GM19035 (cell line): ENCODE measurements at regions not wholly inside any gene's neighbourhood (a gene's known extent, or its start where the extent isn't known, plus 50 kb on each side); places are given as distances from the start of the nearest gene placed in this dataset.
"Not testable (repeated sequence)": the region's sequence is repeated elsewhere in the genome, so short reads cannot be mapped to it uniquely, and the experiment has no call there.

Source experiments
- ATAC-seq: cut with Tn5 transposase; IDR thresholded peaks from one replicate; pipeline ENCODE4 v1.9.1; 2021; ENCODE audit not compliant: unreplicated experiment

DNA sequence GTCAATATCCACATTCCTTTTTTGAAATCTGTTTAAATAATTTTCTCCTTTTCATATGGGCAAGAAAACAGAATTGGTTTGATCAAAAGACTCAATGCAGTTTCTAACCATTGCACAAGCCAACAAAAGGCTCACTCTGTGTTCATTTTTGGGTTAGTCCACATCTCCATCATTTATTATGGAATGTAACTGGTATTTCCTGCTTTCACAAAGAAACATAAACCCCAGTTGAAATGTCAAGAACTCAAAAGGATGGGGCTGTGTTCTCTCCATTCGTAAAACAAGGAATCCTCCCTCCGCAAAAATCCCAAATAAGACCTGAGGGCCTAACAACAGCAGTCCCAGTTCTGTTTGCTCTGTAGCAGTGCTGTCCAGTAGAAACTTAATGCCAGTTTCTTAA lies 420.9 kb downstream of the GJA1 start:
- no peak for ATAC-seq

DNA sequence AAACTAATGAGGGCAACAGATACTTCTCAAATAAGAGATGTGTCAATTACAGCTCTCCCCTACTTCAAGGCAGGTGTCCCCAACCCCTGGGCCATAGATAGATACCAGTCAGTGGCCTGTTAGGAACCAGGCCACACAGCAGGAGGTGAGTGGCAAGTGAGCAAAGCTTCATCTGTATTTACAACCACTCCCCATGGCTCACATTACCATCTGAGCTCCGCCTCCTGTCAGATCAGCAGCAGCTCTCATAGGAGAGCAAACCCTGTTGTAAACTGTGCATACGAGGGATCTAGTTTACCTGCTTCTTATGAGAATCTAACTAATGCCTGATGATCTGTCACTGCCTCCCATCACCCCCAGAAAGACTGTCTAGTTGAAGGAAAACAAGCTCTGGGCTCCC lies 422.1 kb downstream of the GJA1 start:
- no peak for ATAC-seq

DNA sequence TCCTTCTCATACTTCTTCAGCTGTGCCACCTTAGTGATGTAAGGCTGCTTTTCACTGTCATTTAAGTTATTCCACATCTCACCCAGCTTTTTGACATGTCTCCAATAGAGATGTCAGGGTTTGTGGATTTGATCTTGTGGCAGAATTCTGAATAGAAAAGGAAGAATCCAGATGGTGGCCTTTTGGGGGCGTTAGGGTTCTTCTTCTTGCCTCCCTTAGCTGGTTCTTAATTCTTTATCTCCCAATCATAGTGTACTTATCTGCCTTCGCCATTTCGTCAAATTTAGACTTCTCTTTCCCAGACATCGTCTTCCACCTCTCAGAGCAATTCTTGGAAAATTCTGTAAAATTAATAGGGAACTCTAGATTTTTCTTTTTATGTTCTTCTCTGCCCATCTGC lies 422.9 kb downstream of the GJA1 start:
- no peak for ATAC-seq

DNA sequence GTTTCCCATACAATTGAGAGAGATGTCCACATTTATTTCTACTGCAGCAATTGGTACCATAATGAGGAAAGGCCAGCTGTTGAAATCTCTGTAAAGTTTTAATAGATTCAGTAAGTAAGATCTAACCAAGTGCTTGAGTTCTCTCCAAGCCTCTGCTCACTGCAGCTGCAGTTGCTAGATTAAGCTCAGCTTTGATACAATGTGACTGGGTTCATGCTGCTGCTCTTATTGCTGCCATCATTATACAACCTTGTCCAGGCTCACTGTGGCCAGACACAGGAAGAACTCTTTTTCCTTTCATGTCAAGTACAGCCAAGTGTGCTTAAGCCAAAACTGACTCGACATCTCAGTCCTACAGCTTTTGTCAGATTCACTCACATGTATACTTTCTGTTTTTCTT lies 423.5 kb downstream of the GJA1 start:
- no peak for ATAC-seq

DNA sequence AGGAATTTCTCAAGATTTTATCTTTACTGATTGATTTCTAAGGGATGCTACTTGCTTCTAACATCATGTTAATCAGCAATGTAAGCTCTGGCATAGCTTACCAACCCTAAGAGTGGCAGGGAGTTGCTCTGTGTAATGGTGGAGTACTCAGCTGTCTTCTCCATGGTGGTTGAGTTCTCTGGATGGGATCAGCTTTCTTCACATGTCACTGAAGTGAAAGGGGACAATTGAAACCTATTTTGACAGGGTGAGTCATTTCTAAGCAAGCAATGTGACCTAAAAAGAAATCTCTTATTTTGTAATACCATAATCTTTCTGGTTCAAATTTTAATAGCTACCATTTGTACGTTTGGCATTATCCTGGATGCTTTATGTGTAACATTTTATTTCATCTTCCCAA lies 430.4 kb downstream of the GJA1 start:
- ATAC-seq: no peak

DNA sequence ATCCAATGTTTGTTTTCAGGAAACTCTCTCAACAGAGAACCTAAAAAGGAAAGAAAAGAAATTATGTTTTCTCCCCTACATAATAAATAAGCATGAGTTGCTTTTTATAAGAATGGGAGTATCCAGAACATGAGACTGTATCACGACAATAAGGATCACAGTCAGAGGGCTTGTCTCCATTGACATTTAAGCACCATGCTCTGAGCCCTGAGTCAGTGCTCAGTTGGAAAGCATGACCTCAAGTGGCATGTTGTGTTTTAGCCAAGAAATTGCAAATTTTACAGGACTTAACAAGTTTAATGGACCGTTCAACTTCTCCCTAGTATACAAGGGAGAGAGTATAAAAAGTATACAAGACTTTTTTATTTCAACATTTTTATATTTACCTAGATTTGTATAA lies 431.6 kb downstream of the GJA1 start:
- ATAC-seq: no peak

DNA sequence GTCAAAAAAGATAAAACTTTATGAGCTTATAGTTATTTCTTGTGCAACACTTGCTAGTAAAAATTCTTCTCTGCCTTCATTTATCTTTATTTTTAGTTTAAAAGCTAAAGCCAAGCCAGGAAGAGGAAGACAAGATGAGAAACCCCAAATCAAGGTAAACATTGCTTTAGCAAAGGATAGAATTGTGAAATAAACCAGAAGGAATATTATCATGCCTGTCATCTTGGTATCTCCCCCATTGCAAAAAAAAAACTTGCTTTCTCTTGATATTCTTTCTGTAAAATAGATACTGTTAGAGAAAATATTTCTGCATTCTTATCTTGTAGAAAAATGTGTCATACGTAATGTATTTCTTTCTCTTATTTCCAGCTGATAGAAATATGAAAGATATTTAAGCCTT lies 432.8 kb downstream of the GJA1 start:
- ATAC-seq: no peak

DNA sequence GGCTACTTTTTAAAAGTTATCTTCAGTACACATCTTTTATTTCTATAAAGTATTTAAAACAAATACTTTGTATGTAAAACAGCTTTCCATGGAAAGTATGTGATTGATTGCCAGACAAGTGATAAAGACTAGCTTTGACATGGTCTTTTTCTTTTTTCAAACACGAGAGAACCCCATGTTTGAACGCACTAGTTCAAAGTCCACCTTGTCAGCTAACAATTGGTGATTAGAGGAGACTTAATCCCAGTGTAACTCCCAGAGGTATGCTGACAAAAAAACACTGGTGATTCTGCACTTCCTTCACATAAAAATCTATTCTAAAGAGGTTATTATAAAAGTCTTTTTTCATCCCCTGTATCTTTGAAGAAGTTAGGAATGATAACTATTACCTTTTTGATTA lies 438.1 kb downstream of the GJA1 start:
- ATAC-seq: no peak

DNA sequence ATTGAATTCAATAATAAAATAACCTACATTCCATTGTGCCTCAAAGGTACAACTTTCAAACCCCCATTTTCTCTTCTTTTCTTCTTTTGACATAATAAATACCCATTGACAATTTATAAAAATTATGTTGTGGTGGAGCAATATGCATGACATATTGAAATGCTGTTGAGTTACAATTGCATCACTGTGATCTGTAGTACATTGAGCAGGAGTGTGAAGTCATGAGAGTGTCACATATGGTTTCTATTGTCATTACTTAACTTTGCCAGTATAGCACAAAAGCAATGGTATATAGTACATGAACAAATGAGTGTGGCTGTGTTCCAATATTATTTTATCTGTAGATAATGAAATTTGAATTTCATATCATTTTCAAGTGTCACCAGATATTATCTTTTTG lies 441.3 kb downstream of the GJA1 start:
- ATAC-seq: no peak

DNA sequence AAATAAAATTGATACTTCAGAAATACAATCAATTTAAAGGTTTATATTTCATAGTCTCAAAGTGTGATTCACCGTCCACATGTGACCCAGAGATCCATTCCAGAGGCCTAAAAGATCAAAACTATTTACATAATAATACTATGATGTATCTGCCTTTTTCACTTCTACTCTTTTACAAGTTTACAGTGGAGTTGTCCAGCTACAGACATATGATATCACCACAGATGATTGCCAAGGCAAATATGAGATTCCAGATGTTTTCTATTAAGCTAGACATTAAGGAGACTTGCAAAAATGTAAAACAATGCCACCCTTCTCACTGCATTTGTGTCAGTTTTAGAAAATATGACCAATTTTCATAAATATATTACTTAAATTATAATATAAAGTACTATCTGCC lies 443.7 kb downstream of the GJA1 start:
- no peak for ATAC-seq

DNA sequence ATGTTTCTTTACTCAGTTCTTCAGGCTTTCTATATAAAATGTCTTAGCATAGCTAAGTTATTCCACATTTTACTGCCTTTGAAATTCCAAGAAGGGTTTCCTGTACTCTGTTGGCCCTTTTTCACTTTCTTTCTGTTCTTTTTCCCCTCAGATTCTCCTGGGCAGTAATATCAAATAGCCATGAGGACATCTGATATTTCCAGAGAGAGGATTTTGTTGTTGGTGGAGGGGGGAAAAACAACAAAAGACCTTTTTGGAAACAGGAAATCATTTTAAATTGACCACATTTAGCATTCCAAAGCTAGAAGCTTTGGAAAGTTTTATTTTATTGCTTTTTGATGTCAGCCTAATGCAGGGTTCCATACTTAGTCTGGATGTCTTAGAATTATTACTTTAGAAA lies 445.4 kb downstream of the GJA1 start:
- no peak for ATAC-seq

DNA sequence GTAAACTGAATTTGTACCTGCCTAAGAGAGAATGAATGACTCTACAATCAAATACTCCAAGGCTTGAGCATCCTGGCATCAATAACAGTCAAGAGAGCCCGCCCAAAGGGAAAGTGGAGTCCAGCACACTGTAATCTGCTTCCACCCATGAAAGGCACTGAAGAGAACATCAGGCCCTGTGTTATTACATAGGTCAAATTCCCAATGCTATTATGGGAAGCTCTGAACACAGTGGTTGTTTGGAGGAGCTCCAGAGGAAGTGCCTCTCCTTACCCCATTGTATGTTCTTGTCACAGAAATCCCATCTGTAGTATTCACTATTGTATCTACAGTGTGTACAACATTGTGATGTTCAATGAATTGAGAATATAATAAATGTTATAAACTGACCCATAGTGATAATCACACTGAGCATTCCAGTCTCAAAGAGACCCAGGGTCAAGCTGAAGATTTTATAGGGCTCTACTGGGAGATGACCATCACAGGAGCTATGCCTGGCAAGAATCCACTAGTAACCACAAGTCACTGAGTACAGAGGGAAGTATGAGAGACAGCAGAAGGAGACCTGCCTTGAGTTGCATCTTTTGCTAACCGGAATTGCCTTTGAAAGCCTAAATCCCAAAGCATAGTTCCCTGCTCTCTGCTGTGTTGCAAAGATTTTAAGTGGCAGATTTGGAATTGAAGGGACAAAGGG lies 446.7 kb downstream of the GJA1 start:
- ATAC-seq: no peak

DNA sequence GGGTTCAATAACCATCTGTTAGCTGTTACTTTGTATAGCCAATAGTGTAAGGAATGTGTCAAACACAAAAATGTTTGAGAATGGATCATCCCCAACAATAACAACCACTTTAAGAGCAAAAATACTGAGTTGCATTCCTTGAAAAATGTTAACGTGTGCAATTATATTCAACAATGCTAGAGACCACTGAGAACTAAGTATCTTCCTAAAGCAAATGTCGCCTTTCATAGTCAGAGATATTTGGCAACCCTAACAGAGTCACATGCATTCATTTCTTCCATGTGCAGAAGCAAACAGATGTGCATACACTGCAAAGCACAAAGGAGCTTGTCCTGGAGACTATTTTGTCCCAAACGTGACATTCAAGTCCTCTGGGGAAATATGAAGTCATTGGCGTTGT lies 448.6 kb downstream of the GJA1 start:
- no peak for ATAC-seq

DNA sequence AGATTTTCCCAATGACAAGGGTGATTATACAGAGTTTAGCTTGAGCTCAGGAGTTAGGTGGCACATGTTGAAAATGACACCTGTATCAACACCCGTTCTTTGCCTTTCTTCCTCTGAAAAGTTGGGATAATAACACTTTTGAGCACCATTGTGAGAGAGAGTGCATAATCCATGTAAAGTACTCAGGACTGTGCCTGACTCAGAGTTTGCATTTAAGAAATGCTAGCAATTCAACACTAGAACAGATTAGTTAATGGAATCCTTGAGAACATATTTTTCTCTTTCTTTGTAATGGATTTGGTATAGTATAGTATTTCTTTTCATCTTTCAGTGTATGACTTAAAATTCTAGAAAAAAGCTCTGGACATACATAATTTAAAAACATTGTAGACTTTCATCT lies 449.2 kb downstream of the GJA1 start:
- no peak for ATAC-seq

DNA sequence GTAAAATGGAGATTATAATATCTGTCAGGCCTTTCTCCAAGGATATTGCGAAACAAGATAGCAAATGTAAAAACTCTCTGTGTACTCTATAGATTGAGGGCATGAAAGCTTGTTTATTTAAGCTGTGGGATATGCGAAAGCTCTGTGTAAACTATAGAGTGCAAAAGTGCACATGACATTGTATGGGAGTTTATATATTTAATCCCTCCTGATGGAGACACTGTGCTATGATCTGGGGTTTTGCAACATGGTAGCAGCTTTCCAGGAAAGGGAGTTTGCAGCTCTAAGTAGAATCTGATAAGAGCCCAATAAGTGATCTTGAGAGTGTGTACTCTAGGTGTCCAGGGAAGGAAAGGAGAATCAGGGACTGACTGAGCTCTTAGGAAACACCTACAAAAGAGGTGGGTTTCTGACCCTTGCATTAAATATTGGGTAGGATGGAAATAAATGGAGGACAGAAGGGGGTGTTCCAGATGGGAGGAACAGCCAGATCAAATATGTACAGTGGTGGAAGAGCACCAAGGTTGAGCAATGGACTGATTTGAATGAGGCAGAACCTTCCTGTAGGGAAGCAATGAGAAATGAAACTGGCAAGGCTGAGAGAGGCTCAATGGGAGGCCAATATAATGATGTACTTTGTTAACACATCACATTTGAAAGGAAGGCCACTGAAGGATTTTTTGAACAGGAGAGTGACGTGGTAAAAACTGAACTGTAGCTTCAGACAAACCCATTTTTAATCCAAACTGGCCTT lies 450.1 kb downstream of the GJA1 start:
- no peak for ATAC-seq

DNA sequence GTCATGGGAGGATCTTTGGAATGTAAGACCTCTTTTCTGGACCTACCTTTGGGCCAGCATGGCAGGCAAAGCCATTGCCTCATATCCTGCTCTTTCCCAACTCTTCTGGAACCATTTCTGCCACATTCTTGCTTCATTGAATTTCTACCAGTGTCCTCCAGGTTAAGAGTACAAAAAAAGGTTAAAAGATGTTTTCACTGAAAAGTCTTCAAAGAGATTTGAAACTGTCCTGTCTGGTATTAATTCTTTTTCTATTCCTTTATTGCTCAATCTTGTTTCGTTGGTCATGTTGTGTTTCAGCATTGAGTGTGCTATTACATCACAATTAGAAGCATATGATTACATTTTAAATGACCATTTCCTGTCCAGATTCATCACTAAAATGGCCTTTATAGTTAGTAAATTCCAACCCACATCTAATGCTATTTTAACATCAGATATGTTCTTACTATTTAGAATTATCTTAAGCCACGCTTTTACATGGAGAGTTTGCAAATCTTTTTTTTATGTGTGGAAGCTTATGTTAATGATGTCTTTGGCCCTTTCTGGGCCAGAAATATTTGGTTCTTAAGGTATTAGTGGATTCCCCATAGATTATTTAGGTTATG lies 450.9 kb downstream of the GJA1 start:
- ATAC-seq: no peak

DNA sequence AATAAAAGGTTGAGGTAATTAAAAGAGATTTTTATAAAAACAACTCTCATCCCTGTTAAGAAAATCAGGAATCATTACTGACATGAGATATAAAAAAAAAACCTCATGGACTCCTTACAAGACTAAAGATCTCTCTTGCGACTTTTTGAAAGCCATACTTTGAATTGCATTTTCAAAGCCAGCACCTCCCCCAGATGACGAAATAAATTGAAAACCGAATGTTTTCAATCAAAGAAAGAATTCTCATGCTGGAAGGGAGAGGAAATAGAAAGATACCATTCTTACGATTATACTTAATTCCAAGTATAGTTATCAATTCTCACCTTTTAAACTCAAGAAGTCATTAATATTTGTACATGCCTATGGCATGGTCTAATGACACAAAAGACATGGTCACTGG lies 452.3 kb downstream of the GJA1 start:
- no peak for ATAC-seq

DNA sequence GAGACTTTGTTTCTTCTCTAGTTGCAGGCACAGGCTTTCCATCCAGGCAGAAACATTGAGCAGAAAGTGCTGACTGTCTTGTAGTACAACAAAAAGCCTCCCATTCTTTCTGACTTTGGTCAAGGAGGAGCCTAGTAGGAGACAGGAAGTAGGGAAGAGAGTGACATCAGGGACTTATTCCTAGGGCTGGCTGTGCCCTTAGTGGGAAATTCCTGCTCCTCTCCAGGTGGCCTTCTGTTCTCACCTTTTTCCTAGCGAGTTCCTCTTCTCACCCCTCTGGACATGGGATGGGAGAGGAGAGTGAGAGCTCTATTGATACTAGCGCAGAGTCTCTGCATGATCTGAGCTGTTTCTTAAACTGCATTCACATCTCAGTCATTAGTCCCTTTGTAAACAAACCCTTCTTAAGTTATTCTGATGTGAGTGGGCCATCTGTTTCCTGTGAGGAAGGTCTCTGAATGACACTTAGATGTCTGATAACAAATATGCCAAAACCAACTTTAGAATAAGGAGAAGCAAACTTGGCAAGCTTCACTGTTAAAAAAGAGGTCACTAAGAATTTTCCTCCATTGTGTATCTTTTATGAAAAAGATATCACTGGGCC lies 455.0 kb downstream of the GJA1 start:
- no peak for ATAC-seq

DNA sequence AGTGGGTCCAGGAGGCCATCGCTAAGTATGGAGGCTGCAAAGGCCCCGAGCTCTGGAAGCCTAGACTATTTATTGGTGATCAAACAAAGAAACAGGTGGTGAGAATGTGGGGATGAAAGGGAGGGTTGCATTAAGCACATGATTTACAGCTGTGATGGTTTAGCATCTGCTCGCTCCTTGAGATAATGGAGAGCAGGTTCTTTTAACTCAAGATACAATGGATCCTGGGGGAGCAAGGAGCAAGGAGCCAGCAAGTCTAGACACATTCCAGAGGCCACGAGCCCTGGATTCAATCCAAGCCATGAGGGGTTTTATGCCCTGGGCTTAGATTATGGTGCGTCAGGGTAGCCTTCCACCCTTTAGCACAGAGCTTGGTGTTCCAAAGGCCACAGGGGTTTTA lies 460.3 kb downstream of the GJA1 start:
- ATAC-seq: not testable (repeated sequence)

DNA sequence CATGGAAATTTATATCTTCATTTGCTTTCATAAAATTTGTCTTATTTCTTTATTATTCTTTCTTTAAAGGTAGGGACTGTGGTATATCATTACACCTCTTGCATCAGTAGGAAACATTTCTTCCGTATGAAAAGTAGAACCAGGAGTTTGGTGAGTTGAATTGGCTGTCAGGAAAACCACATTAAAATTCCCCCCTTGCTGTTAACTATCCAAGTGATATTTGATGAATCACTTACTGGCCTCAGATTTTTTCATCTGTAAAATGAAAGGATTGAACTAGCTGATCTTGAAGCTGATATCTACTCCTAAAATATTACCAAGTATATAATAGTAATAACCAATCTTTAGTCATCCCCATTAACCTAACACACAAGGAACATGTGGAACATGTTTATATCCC lies 460.9 kb downstream of the GJA1 start:
- no peak for ATAC-seq

DNA sequence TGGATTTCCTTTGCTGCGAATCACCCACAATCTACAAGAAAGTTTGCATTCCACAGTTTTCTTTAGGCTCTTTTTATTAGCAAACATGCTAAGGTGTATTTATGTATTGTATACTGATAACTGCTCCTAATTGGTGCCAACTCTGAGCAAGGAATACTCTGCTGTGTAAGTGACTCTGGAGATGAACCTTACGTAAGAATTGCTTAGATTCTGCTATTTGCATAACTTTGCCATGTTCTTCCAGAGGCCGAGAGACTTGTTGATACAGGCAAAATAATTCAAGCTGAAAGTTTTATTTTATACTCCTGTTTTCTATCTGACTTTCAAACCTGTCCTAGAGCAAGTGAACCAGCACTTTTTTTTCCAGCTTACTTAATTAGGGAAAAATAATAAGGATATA lies 461.3 kb downstream of the GJA1 start:
- ATAC-seq: no peak

DNA sequence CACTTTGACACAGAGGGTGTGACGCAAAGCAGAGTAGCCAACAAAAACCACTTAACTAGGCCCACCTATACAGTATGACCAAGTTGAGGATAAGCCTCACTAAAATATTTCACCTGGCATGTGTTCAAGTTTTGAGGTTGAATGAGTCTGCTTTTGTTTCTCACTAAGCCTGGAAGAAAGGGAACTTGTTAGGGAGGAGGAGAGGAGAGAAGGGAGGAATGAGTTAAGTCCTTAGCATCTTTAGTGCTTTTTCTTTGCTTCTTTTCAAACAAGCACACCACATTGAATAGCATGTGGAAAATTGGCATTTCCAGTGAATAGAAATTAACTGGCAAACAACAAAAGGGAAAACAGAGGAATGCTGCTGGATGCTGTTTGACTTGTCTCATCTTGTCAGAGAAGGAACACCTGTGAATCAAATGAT lies 461.9 kb downstream of the GJA1 start:
- ATAC-seq: no peak
